Thoracic aorta (tissue), 2 donors: ENCODE measurements at regions not wholly inside any gene's neighbourhood (a gene's known extent, or its start where the extent isn't known, plus 50 kb on each side); places are given as distances from the start of the nearest gene placed in this dataset.

Source experiments
- ATAC-seq: fragments of 150-250 bp; one replicate; pipeline ENCODE4 v1.8.0; 2017; ENCODE audit warnings: low read depth; ENCODE audit not compliant: insufficient number of reproducible peaks, low FRiP score
- DNase-seq: peaks from one replicate; pipeline ENCODE4 v3.0.0-alpha.2; 2020; ENCODE audit warnings: low spot score
- H3K27ac ChIP-seq, 2 donors: fragments of 200-600 bp; sonication (generic); 1 replicate in 1 of 2; 2 replicates in 1 of 2; pipeline ENCODE4 v1.5.1; 2016; ENCODE audit warnings: mild to moderate bottlenecking in 2 of 2, moderate library complexity in 2 of 2
- H3K27me3 ChIP-seq: fragments of 200-600 bp; sonication (generic); replicated peaks from 2 replicates; pipeline ENCODE4 v1.6.0; 2016; ENCODE audit warnings: mild to moderate bottlenecking; ENCODE audit not compliant: insufficient read depth
- H3K36me3 ChIP-seq: fragments of 200-600 bp; sonication (generic); one replicate; pipeline ENCODE4 v1.5.1; 2016
- H3K4me1 ChIP-seq, 2 donors: fragments of 200-600 bp; sonication (generic); 1 replicate in 1 of 2; 2 replicates in 1 of 2; pipeline versions ENCODE4 v1.5.1 to v1.6.0; 2016; ENCODE audit warnings: low read depth in 2 of 2, mild to moderate bottlenecking in 1 of 2; ENCODE audit not compliant: control insufficient read depth in 1 of 2
- H3K4me3 ChIP-seq: fragments of 200-600 bp; sonication (generic); 2 replicates; pipeline ENCODE4 v1.5.1; 2016; ENCODE audit warnings: mild to moderate bottlenecking
- H3K9me3 ChIP-seq: fragments of 200-600 bp; sonication (generic); 2 replicates; pipeline ENCODE4 v1.5.1; 2016
- TF ChIP-seq, protein P1 (sequence below): fragments of 200-600 bp; sonication (generic); IDR thresholded peaks from one replicate; pipeline ENCODE4 v1.5.1; 2019; ENCODE audit warnings: antibody characterized with exemption

DNA sequence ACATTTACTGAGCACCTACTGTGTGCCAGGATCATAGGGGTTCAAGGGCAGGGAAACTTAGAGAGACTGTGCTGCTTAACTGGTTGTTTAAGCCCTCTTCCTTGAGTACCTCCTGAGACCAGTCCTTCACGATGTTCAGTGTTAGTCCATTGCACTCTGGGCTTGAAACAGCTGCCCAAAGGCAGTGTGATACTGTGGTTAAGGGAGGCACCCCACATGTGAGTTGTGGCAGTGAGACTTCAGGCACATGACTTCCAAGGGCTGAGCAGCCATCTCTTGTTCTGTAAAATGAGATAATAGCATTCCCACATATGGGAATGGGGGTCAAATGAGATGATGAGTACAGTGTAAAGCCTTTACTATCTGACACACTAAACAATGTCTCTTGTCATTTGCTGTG, 75.1 kb downstream of the LINGO1 start:
- ATAC-seq, result no peak
- no peaks in the 10 kb centered on the region for H3K27me3 ChIP-seq
- H3K27ac ChIP-seq, result no peak overlapping the region
- DNase-seq, result no peak
- no peaks in the 10 kb centered on the region for H3K36me3 ChIP-seq
- H3K4me3 ChIP-seq, result no peak overlapping the region
- TF ChIP-seq, protein P1, sequence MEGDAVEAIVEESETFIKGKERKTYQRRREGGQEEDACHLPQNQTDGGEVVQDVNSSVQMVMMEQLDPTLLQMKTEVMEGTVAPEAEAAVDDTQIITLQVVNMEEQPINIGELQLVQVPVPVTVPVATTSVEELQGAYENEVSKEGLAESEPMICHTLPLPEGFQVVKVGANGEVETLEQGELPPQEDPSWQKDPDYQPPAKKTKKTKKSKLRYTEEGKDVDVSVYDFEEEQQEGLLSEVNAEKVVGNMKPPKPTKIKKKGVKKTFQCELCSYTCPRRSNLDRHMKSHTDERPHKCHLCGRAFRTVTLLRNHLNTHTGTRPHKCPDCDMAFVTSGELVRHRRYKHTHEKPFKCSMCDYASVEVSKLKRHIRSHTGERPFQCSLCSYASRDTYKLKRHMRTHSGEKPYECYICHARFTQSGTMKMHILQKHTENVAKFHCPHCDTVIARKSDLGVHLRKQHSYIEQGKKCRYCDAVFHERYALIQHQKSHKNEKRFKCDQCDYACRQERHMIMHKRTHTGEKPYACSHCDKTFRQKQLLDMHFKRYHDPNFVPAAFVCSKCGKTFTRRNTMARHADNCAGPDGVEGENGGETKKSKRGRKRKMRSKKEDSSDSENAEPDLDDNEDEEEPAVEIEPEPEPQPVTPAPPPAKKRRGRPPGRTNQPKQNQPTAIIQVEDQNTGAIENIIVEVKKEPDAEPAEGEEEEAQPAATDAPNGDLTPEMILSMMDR, result no peak
- no peaks in the 10 kb centered on the region for H3K4me1 ChIP-seq
- H3K9me3 ChIP-seq, result no peaks in the 10 kb centered on the region

DNA sequence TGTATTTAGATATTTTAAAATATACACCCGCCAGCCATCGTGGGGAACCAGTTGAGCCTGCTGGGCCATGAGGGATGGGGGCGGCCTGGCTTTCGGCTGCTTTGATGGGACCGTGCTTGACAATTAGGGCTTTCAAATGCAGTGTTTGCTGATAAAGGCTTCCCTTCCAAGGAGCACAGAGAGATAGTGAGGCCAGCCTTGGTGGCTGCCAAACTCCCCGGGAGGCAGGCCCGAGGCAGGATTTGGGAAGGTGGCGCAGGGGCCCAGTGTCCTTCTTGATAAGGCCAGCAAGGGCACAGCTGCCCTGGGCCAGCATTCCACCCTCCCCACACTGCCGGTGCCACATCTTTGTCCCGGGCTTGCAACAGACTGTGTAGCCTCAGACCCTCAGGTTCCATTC, 75.6 kb downstream of the LINGO1 start:
- Histone ChIP-seq H3K4me1 (no peaks in the 10 kb centered on the region), H3K27me3 (no peaks in the 10 kb centered on the region), H3K27ac (no peak overlapping the region), H3K4me3 (no peak overlapping the region), H3K36me3 (no peaks in the 10 kb centered on the region), H3K9me3 (no peaks in the 10 kb centered on the region)
- TF ChIP-seq, protein P1, result no peak
- ATAC-seq, result no peak
- no peak for DNase-seq

DNA sequence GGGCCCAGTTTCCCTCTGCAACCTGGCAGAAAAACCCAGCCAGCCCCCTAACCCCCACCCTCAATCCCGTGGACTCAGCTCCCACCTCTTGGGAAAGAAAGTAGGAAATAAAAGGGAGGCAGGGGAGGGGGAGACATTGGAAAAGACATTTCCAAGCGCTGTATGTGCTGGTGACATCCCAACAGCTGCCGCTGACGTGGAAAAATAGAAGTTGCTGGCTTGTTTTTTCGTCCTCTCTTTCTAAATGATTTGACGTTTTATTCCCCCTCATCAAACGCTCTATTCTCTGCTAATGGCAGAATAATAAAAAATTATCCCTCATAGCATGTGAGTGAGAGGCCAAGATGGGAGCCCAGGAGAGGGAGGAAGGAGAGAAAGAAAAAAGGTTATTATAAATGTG, 76.1 kb downstream of the LINGO1 start:
- no peaks in the 10 kb centered on the region for H3K9me3 ChIP-seq
- no peak overlapping the region for H3K4me3 ChIP-seq
- no peaks in the 10 kb centered on the region for H3K4me1 ChIP-seq
- no peak for ATAC-seq
- DNase-seq, result no peak
- no peaks in the 10 kb centered on the region for H3K36me3 ChIP-seq
- TF ChIP-seq, protein P1, result no peak
- no peaks in the 10 kb centered on the region for H3K27me3 ChIP-seq
- H3K27ac ChIP-seq, result no peak overlapping the region

DNA sequence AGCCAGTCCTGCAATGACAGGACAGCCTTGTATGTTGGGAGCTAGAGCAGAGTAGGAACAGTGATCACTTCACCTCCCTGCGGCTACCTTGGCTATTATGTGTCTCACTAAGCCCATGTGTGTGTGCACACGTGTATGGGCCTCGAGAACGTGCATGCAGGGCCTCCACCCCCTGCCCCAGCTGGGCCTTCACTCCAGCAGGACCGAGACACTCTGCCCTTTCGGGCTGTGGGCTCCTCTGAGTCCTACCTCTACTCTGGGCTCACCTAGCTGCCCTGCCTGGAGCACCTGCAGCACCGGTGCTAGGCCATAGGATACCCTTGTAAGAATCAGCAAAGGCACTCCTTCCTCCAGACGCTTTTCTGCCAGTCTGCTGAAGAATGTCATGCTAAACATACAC, 77.5 kb downstream of the LINGO1 start:
- H3K4me3 ChIP-seq, result no peak overlapping the region
- DNase-seq, result no peak
- TF ChIP-seq, protein P1, result no peak
- no peaks in the 10 kb centered on the region for H3K36me3 ChIP-seq
- no peak for ATAC-seq
- no peak overlapping the region for H3K27ac ChIP-seq
- H3K27me3 ChIP-seq, result no peaks in the 10 kb centered on the region
- H3K4me1 ChIP-seq, result no peaks in the 10 kb centered on the region
- no peaks in the 10 kb centered on the region for H3K9me3 ChIP-seq

DNA sequence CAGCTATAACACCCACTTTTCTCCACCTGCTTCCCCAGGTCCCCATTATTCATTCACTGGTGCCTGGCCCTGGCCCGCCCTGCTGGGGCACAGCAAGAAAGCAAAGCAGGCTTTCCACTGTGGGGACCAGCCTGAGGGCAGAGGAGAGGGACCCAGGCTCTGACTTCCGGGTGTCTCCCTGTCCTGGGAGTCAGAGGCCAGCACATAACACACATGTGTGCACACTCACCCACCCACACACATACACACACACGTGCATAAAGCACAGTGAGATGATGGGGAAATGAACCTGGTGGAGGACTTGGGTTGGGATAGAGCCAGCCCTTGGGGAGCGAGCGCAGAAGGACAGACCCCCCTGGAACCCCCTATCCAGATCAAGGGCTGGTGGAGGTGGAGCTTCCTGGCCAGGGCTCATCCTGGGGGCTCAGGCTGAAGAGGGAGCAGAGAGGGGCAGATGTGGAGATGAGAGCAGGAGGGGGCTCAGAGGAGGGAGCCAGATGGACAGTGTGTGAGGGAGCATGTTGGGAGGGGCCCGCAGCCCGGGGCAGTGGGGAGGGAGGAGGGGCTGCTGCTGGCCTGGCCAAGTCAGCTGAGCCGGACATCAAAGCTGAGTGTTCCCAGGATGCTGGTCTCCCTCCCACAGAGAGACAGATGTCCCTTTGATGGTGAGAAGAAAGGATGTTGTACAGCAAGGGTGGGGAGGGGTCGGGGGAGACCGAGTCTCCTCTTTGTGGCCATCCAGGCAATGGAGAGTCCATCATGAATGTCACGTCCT, 78.2 kb downstream of the LINGO1 start:
- ATAC-seq (no peak), DNase-seq (no peak)
- no peaks in the 10 kb centered on the region for H3K9me3 ChIP-seq
- H3K4me1 ChIP-seq, result no peaks in the 10 kb centered on the region
- no peaks in the 10 kb centered on the region for H3K36me3 ChIP-seq
- H3K27ac ChIP-seq, result no peak overlapping the region
- H3K27me3 ChIP-seq, result no peaks in the 10 kb centered on the region
- TF ChIP-seq, protein P1, result no peak
- H3K4me3 ChIP-seq, result no peak overlapping the region
